GM23248 (cell line): ENCODE measurements at regions not wholly inside any gene's neighbourhood (a gene's known extent, or its start where the extent isn't known, plus 50 kb on each side); places are given as distances from the start of the nearest gene placed in this dataset.

Source experiments
- EZH2 ChIP-seq: fragments of 200-600 bp; sonication (generic); IDR thresholded peaks from 2 replicates; pipeline ENCODE4 v1.6.1; 2018; ENCODE audit warnings: antibody characterized with exemption, mild to moderate bottlenecking; ENCODE audit not compliant: insufficient read depth, poor library complexity, severe bottlenecking
- EZH2phosphoT487 ChIP-seq: fragments of 200-600 bp; sonication (generic); IDR thresholded peaks from 2 replicates; pipeline ENCODE4 v1.6.1; 2018; ENCODE audit warnings: antibody characterized with exemption, moderate library complexity, mild to moderate bottlenecking, low read depth; ENCODE audit not compliant: insufficient read depth

- TF ChIP-seq EZH2phosphoT487 = no peak
- no peak for TF ChIP-seq EZH2
Observed at GRCh38 chr4:1562771-1563170, 121.3 kb downstream of the FAM53A start.
